ENCODE measurements at regions not wholly inside any gene's neighbourhood (a gene's known extent, or its start where the extent isn't known, plus 50 kb on each side); places are given as distances from the start of the nearest gene placed in this dataset.

GRCh38 chr9:36764364-36765076 is 191.8 kb downstream of the MELK start:
- no peak for DNase-seq

- DNase-seq: no peak
Observed at GRCh38 chr9:36765077-36765390, 192.3 kb downstream of the MELK start.

GRCh38 chr9:36765468-36766341 is 193.0 kb downstream of the MELK start:
- peak; percentile 96 for DNase-seq

DNA sequence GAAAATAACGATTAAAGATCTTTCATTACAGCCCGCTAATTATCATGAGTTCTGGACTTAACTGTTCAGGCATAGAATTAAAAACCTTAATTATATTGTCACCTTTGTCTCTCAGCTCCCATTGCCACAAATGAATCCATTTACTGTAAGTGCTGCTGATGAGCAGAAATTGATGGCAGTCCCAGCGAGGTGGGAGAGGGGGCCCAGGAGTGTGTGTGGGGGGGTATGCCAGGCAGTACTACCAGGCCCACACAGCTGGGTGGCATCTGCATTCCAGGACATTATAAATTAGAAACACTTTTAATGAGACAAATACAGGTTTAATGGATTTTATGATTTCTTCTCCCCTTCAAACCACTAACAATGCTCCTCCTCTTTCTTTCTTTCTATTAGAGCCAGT is 196.0 kb downstream of the MELK start:
- no peak for DNase-seq

GRCh38 chr9:36770025-36770424 is 197.3 kb downstream of the MELK start:
- DNase-seq: no peak

- no peak for DNase-seq
Observed at GRCh38 chr9:36772449-36773403, 200.0 kb downstream of the MELK start.

GRCh38 chr9:36778682-36779081 is 206.0 kb downstream of the MELK start:
- no peak for DNase-seq

DNA sequence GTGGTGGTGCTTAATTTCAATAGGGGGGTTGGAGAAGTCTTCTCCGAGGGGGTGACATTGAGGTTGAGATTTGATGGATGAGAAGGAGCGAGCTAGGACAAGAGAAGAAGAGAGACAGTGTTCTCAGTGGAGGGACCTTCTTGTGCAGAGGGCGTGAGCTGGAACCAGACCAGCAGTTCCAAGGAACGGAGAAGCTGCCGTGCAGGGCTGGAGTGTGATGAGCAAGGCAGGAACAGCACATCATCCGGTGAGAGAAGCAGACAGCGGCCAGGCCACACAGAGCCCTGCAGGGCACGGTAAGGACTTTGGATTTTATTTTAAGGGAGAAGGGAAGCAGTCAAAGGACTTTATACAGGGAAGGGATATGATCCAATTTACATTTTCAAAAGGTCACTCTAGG is 206.9 kb downstream of the MELK start:
- DNase-seq: no peak

- DNase-seq: no peak
Observed at GRCh38 chr9:36780186-36780585, 207.5 kb downstream of the MELK start.

DNA sequence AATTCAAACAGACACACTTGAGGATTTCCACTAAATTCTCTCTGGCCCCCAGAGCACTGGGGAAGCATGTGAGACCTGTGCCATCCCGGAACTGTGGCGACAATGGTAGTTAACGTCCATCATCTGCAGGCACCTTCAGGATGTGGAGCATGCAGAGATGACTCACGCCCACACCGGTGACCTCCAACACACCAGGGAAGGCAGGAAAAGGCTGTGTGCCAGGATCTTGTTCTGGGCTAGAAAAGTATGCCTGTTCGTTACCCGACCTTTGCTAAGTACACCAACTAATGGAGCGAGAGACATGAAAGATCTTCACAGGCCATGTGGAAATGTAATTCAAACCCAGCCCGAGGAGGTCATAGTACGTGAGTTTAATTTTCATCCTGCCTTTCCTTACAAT is 208.8 kb downstream of the MELK start:
- no peak for DNase-seq

Measured in CD4-positive, alpha-beta T cell treated with Interleukin-17A for 1 hour (primary cell).